EH (cell line): ENCODE measurements at regions not wholly inside any gene's neighbourhood (a gene's known extent, or its start where the extent isn't known, plus 50 kb on each side); places are given as distances from the start of the nearest gene placed in this dataset.
"Not testable (repeated sequence)": the region's sequence is repeated elsewhere in the genome, so short reads cannot be mapped to it uniquely, and the experiment has no call there.

ENCODE experiments used
- DNase-seq: peaks from one replicate; pipeline ENCODE4 v3.0.0-alpha.2; 2015; ENCODE audit warnings: low read depth

DNA sequence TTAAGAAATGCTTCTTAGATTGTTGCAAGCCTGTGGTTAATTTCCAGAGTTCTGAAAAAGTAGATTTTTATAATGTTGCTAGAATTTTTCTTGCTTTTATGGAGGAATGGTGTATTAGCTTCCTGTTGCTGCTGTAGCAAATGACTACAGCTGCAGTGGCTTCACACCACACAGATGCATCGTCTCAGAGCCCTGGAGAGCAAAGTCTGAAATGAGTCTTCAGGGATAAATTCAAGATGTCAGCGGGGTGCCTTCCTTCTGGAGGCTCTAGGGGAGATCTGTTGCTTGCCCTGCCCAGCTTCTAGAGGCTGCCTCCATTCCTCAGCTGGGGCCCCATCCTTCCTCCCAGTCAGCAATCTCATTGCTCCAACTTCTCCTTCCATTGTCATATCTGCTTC lies 187.8 kb downstream of the ZNF516 start:
- no peak for DNase-seq

DNA sequence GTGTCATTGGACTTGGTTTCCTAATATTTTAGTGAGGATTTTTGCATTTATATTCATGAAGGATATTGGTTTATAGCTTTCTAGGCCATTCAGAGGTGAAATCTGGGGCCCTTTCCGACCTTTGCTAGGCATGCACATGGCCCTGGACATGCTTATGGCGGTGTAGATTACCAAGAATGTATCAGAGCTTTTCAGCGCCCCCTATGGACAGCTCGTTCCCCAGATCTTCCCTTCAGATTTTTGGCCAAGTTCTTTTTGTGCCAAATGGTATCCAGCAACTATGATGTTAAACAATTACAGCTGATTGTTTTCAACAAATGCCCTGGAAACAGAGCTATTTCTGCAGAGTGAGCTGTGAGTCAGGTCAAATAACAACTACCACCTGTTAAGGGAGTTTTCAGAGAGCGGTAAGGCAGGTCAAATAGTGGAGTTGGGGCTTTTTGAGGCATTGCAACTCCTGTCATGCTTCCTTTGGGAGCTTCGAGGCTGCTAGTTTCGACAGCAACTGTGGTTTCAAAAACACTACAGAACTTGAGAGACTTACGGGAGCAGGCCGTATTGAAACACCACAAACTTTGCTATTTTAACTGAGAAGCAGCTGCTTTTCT lies 188.3 kb downstream of the ZNF516 start:
- DNase-seq, result no peak

DNA sequence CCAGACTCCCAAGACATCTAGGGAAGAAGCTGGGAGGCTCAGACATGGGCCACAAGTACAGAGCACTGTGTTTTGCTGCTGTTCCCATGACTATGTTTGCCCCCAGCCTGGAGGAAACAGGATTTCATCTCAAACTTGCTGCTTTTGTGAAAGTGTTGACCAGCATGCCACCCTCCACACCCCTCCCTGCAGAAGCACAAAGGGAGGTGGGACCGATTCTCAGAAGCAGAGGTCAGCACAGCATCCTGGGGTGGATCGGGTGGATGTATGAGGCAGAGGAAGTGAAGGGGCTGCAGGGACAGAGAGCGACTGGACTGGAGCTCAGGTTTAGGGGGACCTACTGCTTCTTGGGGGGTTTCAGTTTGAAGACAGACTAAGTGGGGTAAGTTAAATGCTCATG lies 209.2 kb downstream of the ZNF516 start:
- DNase-seq, result no peak

DNA sequence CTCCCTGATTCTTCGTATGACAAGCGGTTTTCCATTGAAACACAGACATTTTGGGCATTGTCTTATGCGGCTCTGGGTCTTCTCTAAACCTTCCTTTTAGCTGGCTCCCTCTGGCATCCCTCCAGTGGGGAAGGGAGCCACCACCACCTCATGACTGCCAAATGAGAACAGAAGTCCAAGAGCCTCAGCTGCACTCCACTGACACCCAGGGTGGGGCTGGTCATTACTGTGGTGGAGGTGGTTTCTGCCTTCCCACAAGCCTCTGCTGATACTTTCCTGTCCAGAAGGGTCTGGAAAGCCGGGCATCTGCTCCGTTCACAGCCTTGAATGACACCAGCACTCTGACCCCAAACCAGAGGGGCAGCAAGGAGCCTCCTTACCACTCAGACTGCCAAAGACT lies 213.5 kb downstream of the ZNF516 start:
- DNase-seq, result no peak

DNA sequence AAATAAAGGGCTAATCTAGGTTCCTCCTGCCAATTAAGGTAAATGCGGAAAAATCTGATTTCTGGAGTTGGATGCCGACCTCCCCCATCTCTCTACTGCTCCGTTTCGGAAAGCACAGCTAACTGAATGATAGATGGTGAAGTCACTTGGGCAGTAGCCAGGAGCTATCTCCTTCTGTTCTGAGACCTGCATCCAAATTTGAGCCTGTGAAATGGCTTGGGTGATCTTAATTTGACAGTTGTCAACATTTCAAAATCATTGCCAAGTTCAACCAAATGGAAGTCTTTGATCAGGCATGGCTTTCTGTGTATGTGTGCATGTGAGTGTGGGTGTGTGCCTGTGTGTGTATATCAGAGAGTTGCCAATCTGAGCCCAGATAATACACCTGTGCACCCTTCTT lies 217.2 kb downstream of the ZNF516 start:
- DNase-seq, result no peak

DNA sequence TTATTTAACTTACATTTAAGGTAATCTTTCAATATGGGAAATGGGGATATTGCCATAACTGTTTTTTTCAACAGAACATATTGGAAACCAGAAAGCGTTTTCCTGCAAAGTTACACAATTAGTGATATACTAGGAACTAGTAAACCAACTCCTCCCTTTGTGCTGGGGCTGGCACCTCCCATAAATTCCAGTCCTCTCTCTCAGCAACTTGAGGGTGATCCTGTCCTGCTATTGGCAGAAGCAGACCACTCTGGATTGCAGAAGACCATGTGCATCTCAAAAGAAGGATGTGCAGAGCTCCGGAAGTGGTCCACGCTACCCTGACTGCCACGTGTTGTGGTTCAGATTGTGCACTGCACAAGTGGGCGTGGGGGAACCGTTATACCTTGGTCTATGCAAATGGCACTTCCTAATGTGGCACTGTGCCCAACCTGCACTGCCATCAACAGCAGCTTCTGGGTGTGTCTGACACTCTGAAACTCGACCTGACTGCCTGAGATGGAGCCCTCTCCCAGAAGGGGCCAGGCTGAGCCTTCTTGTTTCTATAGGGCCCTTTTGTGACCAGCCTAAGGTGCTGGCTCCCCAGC lies 219.2 kb downstream of the ZNF516 start:
- DNase-seq, result no peak

DNA sequence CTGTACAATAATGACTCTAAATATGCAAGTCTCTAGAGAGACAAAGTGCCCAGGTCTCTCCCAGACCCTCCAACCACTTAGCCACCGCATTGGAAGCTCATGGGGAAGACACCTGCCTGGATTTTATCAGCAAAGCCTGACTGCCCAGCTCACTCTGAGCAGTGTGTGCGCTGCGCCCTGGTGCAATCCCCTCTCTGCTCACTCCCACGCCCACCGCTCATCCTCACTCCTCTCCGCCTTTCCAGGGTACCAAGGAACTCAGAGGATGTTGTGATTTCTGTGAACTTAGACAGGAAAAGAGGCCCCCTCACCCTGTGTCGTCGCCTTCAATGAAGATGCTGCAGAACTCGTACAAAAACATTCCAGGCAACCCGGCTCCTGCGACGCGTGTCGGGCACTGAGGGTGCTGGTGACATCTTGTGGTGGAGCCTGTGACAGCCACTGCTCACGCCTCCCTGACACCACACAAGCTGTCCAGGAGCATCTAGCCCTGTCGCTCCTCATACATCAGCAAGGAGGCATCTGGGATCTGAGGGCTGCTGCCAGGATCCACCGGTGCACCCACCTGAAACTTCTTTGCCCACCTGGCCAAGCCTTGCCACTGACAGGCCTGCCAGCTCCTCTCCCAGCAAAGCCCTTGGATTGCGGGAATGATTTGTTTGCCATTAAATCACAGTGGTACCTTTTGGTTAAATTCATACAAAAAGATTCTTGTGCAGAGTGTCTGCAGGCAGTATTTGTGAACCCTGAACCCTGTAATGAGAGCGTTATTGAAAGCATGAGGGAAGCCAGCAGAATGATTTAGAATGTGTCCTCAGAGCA lies 220.4 kb downstream of the ZNF516 start:
- peak; percentile 22 for DNase-seq

DNA sequence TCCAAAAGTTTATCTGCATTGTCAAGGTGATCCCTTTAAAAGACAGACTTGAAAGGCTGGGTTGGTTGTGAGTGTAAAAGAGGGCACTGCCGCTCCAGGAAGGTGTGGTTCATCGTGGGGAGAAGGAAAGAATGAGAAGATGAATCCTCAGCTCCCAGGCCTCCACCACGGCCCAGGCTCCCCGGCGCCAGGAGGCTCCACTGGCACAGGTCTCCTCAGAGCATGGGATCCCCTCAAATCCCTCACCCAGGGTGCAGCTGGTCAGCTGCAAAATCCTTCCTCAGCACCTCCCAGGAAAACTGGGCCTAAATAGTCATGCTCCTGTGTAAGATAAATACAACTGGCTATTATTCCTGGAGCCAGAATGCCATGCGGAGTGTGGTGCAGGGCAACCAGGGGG lies 221.1 kb downstream of the ZNF516 start:
- no peak for DNase-seq

DNA sequence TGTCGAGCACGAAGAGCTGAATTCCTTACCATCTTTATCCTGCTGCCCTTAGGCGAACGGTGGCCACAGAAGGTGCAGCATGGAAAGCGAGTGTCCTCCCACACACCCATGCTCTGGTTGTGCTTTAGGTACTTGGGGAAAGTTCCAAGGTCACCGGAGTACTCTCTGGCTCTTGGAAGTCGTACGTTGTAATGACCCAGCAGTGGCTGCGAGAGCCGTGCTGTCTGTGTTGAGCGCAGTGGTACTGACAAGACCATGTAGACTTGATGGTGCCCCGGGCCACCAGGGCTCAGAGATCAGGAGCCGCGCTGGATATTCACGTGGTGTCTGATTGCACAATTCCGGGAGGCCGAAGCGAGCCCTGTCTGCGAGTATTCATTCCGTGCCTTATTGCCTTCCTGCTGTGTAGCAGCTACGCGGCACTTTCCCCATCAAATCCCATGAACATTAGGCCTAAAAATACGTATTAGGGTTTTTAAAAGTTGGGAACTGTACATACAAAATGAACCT lies 222.0 kb downstream of the ZNF516 start:
- DNase-seq, result no peak

DNA sequence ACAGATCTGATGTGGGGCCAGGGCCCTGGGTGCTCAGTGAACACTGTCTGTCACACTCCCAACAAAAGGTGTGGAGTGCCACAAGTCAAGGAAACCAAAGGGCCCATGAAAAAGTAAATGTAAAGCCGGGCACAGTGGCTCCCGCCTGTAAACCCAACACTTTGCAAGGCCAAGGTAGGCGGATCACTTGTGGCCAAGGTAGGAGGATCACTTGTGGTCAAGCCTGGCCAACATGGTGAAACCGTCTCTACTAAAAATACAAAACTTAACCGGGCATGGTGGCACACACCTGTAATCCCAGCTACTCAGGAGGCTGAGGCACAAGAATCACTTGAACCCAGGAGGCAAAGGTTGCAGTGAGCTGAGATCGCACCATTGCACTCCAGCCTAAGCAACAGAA lies 227.6 kb downstream of the ZNF516 start:
- not testable (repeated sequence) for DNase-seq

DNA sequence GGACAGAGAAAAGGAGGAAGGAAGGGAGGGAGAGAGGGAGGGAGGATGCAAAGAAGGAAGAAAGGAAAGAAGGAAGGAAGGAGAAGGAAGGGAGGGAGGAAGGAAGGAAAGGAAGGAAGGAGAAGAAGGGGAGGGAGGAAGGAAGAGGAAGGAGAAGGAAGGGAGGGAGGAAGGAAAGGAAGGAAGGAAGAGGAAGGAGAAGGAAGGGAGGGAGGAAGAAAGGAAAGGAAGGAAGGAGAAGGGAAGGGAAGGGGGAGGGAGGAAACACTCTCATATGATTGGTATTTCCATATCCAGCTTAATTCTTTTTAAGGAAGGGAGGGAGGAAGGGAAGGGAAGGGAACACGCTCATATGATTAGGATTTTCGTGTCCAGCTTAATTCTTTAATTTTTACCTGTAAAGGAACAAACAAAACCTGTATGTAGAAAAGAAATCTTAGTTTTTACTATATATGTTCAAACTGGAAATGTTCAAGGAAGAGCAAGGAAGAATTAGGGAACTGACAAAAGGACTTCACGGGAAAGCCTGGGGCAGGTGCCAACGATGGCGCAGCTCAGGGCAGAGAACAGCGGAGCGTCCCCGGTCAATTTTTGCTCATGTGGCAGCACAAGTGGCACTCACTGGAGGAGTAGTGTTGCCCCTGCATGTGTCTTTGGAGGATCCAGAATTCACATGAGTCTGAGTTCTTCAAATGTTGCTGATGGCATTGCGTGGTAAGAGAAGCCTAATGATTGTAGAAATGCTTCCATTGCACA lies 228.6 kb downstream of the ZNF516 start:
- DNase-seq, result no peak

DNA sequence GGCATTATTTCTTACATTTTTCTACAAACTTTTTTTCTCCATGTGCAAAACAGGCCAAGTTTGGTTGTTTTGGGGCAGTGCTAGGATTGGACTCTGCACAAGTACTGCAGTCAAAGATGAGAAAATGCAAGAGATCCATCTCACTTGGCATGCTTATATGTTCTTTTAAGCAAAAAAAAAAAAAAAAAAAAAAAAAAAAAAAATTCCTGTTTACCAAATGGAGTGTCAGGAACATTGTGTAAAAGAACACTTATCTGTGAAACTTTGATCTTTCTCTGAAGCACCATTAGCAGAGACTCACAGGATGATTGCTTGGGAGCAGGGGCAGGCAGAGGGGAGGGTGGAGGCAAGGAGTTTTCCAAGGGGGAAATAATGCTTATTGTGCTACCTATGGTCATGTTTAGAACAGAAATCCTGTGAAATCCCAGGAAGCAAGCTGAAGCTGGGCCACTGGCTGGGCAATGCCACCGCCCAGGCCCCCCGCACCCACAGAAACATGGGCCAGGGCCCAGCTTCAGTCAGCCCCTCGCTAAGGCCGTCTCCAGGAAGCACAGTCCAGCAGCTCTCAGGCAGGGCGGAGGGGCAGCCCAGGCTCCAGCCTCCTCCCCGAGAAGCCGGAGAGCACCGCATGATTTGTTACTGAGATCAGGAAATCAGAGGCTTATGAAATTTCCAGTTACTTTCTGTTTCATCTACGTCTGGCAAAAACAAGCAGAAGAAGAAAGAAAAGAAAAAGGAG lies 229.4 kb downstream of the ZNF516 start:
- peak; percentile 67 for DNase-seq

DNA sequence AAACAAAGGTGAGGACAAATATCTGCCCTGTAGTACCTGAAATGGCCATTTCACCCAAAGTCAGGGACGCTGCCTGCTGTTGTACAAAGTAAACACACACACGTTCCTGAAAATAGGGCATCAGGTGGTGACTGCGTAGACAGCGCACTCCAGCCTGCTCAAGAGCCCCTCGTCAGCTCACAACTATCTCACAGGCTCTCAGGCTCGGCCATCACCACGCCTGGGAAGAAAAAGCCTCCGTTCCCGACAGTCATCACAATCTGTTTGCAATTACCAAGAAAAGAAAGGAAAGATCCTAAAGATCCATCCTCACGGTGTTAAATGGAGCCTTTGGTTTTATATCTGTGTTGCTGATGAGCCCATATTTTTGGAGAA lies 230.2 kb downstream of the ZNF516 start:
- DNase-seq, result no peak

DNA sequence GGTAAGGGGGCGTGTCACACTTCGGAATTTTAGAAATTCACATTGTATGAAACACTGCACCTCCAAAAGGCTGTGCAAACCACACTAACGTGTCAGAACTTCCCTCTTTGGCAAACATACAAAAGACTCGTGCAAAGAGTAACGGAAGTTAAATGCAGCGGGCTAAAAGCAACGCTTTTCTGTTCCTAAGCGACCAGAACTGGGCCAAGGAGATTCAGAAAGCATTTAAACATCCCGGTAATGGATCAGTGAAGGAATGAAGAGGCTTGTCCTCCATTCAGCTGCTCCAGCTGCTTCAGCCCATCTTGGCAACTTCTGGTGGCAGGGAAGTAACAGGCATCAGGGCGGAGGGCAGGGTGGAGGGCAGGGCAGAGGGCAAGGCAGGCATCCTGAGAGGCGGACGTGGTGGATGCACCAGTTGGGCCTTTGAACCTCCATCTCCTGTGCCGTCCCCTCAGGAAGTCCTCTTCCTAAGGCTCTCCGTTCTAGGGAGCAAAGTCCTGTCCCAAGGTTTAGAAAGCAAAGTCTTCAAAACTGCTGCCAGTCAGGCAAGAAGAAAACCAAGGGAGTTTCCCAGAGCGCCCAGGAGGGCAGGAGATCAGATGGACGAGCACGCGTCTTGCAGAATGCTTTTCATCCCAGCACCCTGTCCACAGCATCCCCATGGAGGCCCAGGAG lies 230.7 kb downstream of the ZNF516 start:
- no peak for DNase-seq

DNA sequence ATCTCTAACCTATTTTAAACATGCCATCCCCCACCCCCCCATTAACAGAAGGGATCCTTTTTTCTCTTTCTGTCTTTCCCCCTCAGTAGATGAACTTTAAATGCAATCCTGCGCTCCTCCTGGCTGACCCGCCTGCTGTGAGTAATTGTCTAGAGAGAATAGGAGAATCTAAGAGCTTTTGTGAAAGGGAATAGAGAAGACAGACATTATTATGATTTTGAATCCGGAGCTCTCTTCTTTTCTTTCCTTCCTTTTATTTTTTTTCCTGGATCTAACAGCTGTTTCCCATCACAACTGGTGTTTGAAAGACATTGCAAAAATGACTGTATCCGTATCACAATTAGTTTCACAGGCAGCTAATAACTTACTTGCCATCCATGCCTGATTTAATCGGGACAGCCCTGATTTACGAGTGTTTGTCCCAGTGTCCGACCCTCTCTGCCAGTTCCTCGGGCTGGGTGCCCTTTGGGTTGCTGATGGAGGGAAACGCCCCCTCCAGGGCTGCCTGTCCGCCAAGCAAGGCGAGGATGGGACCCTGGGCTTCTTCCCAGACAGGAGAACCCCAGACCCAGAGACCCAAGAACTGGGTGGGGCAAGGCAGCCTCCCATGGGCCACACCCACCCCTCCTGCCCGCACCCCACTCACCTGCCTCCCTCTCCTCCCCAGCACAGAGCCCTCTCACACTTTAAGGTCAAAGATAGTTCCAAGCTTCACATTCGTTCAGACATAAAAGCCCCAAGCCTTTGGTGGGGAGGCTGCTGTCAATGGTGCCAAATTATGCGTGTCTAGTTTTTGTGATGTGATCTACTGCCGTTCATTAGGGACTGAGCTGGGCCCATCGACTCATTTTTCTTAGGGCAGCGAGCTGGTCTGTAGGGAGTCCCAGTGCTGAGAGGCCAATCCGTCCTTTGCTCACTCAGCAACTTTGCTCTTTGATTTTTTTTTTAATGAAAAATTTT lies 231.7 kb downstream of the ZNF516 start:
- DNase-seq, result no peak

DNA sequence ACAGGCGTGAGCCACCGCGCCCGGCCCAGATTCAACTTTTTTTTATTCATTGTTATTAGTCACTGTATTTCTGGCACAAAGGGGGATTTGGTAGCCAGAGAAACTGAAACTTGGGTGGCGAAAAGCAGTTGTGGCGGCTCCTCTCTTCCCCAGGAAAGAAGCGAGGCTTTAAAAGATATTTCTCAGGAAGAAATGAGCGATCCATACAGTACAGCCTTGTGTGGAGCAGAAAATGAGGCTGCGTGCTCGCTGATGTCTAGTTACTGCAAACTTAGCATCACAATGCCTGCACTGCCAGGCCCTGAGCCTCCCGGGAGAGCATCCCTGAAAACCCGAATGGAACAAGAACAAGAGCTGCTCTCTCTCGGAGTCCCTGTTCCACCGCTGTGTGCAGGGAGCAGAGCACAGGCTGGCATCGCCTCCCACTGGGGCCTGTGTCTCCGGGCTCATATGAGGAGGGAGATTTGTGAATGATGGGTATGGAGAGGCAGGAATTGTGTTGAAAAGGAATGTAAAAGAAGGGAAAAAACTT lies 234.0 kb downstream of the ZNF516 start:
- DNase-seq, result no peak

DNA sequence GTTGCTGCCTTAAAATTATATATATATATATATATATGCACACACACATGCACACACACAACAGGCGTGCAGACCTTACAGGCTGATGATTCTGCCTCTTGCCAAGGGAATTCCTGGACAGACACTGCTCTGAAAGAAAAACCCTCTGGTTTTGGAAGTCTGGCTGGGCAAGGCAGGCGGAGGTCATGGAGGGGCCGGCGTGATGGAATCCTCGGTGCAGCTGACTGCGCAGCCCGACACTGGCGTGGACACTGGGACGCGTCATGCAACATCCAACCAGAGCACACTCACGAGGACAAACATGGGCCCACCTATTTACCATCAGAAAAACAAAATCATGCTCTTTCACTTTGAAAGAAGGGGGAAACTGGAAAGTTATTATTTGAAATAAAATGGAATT lies 235.3 kb downstream of the ZNF516 start:
- no peak for DNase-seq

DNA sequence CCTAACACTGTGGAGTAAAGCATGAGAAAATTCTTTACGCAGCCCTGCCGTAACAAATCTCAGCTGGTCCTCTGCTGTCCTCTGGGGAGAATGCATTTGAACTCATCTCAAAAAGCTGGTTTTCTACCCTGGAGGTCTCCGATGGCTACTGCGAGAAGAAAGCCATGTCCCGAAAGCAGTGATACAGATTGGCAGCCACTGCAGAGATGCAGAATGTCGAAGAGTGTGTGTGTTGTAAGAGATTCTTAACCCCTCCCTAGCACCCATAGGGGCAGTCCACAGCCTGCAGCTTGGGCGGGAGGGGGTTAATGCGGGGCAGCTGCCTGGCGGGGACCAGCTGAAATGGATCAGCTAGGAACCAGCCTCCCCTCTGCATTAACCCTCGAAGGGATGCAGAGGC lies 235.9 kb downstream of the ZNF516 start:
- no peak for DNase-seq

DNA sequence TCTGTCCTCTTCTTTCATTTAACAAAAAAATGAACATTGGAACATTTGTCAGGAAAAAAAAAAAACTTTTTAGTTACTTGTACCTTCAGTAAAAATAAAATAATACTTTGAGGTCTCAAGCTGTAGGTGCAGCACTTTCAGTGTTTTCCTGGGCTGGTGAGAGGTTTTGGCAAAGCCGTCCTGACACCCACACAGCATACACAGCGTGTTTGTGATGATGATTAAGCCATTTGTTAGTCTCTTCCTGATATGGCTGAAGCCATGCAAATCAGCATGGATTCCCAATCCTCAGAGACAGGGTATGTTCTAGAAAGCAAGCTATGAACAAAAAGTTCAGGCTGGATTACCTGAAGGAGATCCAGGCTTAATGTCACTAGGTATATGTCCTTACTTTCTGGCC lies 236.8 kb downstream of the ZNF516 start:
- DNase-seq, result peak; percentile 18
